Ishikawa (cell line): ENCODE measurements at regions not wholly inside any gene's neighbourhood (a gene's known extent, or its start where the extent isn't known, plus 50 kb on each side); places are given as distances from the start of the nearest gene placed in this dataset.

Experiments used
- CEBPB ChIP-seq: IDR thresholded peaks from 2 replicates; pipeline ENCODE4 v1.6.1; 2012
- CREB1 ChIP-seq: IDR thresholded peaks from 2 replicates; pipeline ENCODE4 v1.6.1; 2012; ENCODE audit warnings: low read depth
- EGR1 ChIP-seq: IDR thresholded peaks from 2 replicates; pipeline ENCODE4 v1.6.1; 2012
- EP300 ChIP-seq: IDR thresholded peaks from 2 replicates; pipeline ENCODE4 v1.6.1; 2012; ENCODE audit warnings: borderline replicate concordance
- FOXM1 ChIP-seq: IDR thresholded peaks from 2 replicates; pipeline ENCODE4 v1.6.1; 2012; ENCODE audit warnings: low read depth, borderline replicate concordance
- NFIC ChIP-seq: IDR thresholded peaks from 2 replicates; pipeline ENCODE4 v1.6.1; 2012
- RAD21 ChIP-seq: IDR thresholded peaks from 2 replicates; pipeline ENCODE4 v1.6.1; 2012; ENCODE audit warnings: low read depth
- TAF1 ChIP-seq: IDR thresholded peaks from 2 replicates; pipeline ENCODE4 v1.6.1; 2012; ENCODE audit warnings: low read depth, mild to moderate bottlenecking
- TCF12 ChIP-seq: IDR thresholded peaks from 2 replicates; pipeline ENCODE4 v1.6.1; 2012; ENCODE audit warnings: low read depth
- TEAD4 ChIP-seq: IDR thresholded peaks from 2 replicates; pipeline ENCODE4 v1.6.1; 2012
- YY1 ChIP-seq: IDR thresholded peaks from 2 replicates; pipeline ENCODE4 v1.6.1; 2012; ENCODE audit warnings: low read depth
- ZBTB7A ChIP-seq: IDR thresholded peaks from 2 replicates; pipeline ENCODE4 v1.6.1; 2012; ENCODE audit warnings: low read depth
- TF ChIP-seq, protein P1 (sequence below): IDR thresholded peaks from 2 replicates; pipeline ENCODE4 v1.6.1; 2012; ENCODE audit warnings: low read depth, mild to moderate bottlenecking
- TF ChIP-seq, protein P2 (sequence below): IDR thresholded peaks from 2 replicates; pipeline ENCODE4 v1.6.1; 2012
- TF ChIP-seq, protein P3 (sequence below): IDR thresholded peaks from 2 replicates; pipeline ENCODE4 v1.6.1; 2012

DNA sequence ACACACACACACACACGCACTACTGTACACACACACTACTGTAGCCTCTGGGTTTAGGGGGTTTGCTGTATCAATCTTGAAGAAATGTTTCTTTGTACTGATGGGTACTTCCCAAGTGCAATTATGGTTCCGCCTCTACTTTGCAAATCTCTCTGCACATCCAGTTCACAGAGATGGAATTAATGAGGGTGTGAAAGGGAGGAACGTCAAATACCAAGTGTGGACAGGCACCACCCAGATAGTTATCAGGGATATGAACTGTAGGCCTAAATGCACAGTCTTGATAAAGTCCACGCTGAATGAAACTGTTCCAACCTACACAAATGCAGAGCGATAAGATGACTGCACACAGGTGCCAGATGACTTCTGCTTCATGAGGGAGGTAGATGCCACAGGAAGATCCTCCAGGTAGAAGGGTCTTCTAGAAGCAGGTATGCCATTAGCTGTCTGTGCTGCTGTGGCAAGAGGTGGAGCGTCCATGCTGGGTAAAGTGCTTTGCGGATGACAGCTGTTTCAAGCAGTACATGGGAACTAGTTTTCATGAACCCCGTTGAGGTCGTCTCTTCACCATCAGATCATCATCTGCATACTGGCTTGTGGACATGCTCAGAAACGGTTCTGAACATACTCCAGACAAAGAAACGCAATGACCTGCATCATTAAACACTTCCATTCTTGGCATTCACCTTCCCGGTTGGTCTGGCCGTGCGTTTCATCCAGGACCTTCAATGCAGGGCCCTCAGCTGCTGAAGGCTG is 314.3 kb upstream of the RTL1 start:
- TF ChIP-seq, protein P1, sequence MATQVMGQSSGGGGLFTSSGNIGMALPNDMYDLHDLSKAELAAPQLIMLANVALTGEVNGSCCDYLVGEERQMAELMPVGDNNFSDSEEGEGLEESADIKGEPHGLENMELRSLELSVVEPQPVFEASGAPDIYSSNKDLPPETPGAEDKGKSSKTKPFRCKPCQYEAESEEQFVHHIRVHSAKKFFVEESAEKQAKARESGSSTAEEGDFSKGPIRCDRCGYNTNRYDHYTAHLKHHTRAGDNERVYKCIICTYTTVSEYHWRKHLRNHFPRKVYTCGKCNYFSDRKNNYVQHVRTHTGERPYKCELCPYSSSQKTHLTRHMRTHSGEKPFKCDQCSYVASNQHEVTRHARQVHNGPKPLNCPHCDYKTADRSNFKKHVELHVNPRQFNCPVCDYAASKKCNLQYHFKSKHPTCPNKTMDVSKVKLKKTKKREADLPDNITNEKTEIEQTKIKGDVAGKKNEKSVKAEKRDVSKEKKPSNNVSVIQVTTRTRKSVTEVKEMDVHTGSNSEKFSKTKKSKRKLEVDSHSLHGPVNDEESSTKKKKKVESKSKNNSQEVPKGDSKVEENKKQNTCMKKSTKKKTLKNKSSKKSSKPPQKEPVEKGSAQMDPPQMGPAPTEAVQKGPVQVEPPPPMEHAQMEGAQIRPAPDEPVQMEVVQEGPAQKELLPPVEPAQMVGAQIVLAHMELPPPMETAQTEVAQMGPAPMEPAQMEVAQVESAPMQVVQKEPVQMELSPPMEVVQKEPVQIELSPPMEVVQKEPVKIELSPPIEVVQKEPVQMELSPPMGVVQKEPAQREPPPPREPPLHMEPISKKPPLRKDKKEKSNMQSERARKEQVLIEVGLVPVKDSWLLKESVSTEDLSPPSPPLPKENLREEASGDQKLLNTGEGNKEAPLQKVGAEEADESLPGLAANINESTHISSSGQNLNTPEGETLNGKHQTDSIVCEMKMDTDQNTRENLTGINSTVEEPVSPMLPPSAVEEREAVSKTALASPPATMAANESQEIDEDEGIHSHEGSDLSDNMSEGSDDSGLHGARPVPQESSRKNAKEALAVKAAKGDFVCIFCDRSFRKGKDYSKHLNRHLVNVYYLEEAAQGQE, result no peak
- TF ChIP-seq NFIC, result no peak
- TF ChIP-seq TAF1, result no peak
- TF ChIP-seq TCF12, result no peak
- no peak for TF ChIP-seq YY1
- TF ChIP-seq, protein P2, sequence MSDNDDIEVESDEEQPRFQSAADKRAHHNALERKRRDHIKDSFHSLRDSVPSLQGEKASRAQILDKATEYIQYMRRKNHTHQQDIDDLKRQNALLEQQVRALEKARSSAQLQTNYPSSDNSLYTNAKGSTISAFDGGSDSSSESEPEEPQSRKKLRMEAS, result no peak
- TF ChIP-seq ZBTB7A, result no peak
- TF ChIP-seq TEAD4, result no peak
- TF ChIP-seq, protein P3, sequence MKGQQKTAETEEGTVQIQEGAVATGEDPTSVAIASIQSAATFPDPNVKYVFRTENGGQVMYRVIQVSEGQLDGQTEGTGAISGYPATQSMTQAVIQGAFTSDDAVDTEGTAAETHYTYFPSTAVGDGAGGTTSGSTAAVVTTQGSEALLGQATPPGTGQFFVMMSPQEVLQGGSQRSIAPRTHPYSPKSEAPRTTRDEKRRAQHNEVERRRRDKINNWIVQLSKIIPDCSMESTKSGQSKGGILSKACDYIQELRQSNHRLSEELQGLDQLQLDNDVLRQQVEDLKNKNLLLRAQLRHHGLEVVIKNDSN, result no peak
- no peak for TF ChIP-seq RAD21

- TF ChIP-seq TAF1 (no peak), ZBTB7A (no peak), RAD21 (no peak), TCF12 (no peak), FOXM1 (no peak), EP300 (no peak), CEBPB (no peak), CREB1 (no peak), TEAD4 (no peak), EGR1 (no peak)
- TF ChIP-seq, protein P1, result no peak
Measured at GRCh38 chr14:101219896-101220703, 316.6 kb upstream of the RTL1 start.

DNA sequence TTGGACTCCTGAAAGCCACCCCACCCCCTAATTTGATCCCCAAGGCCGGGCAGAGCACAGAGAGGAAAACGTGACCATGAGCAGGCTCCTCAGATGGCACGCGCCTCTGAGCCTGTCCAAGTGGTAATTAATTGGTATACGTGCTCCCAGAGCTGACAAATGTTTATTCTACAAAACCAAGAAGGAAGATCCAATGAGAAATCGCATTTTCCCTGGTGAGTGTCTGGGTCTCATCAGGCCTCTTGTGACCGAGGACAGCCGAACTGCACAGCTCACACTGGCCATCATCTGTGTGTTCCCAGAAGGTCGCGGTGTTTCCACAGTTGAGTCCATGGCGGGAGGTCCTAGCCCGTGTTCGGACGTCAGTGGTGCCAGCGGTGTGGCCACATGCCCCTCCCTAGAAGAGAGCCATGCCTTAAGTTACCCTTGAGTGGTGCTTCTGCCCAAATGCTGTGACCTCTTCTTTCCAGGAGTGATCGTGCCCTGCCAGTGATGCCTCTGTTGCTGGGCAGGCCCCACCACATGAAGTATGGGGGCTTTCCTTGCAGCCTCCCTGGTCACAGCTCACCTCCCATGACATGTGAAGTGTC is 317.5 kb upstream of the RTL1 start:
- TF ChIP-seq, protein P2, result no peak
- TF ChIP-seq TEAD4 (no peak), TCF12 (no peak), TAF1 (no peak), NFIC (no peak), EP300 (no peak), CREB1 (no peak), YY1 (no peak), ZBTB7A (no peak), EGR1 (no peak), CEBPB (no peak), FOXM1 (no peak), RAD21 (no peak)
- TF ChIP-seq, protein P1, result no peak
- TF ChIP-seq, protein P3, result no peak

DNA sequence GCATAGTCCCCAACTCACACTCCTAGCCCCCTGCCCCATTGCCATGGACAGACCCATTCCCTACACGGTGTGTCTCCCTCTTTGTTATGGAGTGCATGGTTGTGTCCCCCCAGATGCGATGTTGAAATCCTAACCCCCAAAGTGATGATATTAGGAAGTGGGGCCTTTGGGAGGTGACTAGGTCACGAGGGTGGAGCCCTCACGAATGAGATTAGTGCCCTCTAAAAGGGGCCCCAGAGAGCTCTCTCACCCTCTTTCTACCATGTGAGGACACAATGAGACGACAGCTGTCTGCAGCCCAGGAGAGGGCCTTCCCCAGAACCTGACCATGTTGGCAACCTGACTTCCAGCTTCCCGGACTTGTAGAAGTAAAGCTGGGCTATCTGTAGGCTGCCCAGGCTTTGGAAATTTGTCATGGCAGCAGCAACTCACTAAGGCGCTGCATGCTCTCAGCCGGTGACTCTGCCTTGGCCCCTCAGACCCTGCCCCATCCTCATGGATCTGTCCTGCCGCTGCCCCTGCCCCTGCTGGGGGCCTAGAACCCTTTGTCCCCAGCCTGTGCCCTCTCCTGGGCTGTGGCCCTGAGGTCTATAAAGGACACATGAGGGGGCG is 318.1 kb upstream of the RTL1 start:
- TF ChIP-seq RAD21, result no peak
- TF ChIP-seq, protein P2, result no peak
